Neuronal stem cell (in vitro differentiated cells): ENCODE measurements at regions not wholly inside any gene's neighbourhood (a gene's known extent, or its start where the extent isn't known, plus 50 kb on each side); places are given as distances from the start of the nearest gene placed in this dataset.

Experiments used
- DNase-seq: peaks from one replicate; pipeline ENCODE4 v3.0.0-alpha.2; 2013; ENCODE audit warnings: low spot score
- H2AFZ ChIP-seq: one replicate; pipeline ENCODE4 v1.6.1; 2013; ENCODE audit warnings: mild to moderate bottlenecking, low read length, inconsistent platforms
- H2AK5ac ChIP-seq: 2 replicates; pipeline ENCODE4 v1.6.1; 2013; ENCODE audit warnings: low read depth, mild to moderate bottlenecking, inconsistent platforms, low read length, moderate library complexity, mixed read lengths
- H2BK120ac ChIP-seq: 2 replicates; pipeline ENCODE4 v1.6.1; 2013; ENCODE audit warnings: low read depth, mild to moderate bottlenecking, inconsistent platforms, low read length, moderate library complexity, mixed read lengths
- H2BK12ac ChIP-seq: one replicate; pipeline ENCODE4 v1.6.1; 2013; ENCODE audit warnings: low read length, inconsistent platforms
- H2BK15ac ChIP-seq: 2 replicates; pipeline ENCODE4 v1.6.1; 2013; ENCODE audit warnings: mild to moderate bottlenecking, low read length, inconsistent platforms, mixed read lengths
- H2BK5ac ChIP-seq: one replicate; pipeline ENCODE4 v1.6.1; 2013; ENCODE audit warnings: inconsistent platforms, mild to moderate bottlenecking, low read length, moderate library complexity
- H3K14ac ChIP-seq: one replicate; pipeline ENCODE4 v1.6.1; 2013; ENCODE audit warnings: low read length, inconsistent platforms
- H3K18ac ChIP-seq: 2 replicates; pipeline ENCODE4 v1.6.1; 2013; ENCODE audit warnings: low read length, inconsistent platforms
- H3K23ac ChIP-seq: 2 replicates; pipeline ENCODE4 v1.6.1; 2013; ENCODE audit warnings: low read depth, mild to moderate bottlenecking, mixed read lengths, low read length, inconsistent platforms; ENCODE audit not compliant: poor library complexity
- H3K27ac ChIP-seq: replicated peaks from 3 replicates; pipeline ENCODE4 v1.5.1; 2013; ENCODE audit warnings: low read length, inconsistent platforms
- H3K27me3 ChIP-seq, 3 experiments: 2 replicates each; pipeline ENCODE4 v1.6.1; 2013; ENCODE audit warnings: low read length in 3 of 3, mild to moderate bottlenecking in 2 of 3, inconsistent platforms in 1 of 3, low read depth in 1 of 3, mixed read lengths in 1 of 3, moderate library complexity in 1 of 3; ENCODE audit not compliant: control insufficient read depth in 3 of 3, insufficient read depth in 3 of 3
- H3K36me3 ChIP-seq, 2 donors: replicated peaks in 1 of 2; 2 replicates each; pipeline ENCODE4 v1.6.1; 2013; ENCODE audit warnings: low read length in 2 of 2; ENCODE audit not compliant: control insufficient read depth in 2 of 2, insufficient read depth in 2 of 2
- H3K4ac ChIP-seq: 2 replicates; pipeline ENCODE4 v1.6.1; 2013; ENCODE audit warnings: inconsistent platforms, mild to moderate bottlenecking, low read length, moderate library complexity
- H3K4me1 ChIP-seq, 2 donors: 1 replicate in 1 of 2; 2 replicates in 1 of 2; pipeline ENCODE4 v1.6.1; 2013; ENCODE audit warnings: low read length in 2 of 2, low read depth in 1 of 2; ENCODE audit not compliant: control insufficient read depth in 2 of 2, insufficient read depth in 1 of 2
- H3K4me2 ChIP-seq: one replicate; pipeline ENCODE4 v1.6.1; 2013; ENCODE audit warnings: mild to moderate bottlenecking, low read length, inconsistent platforms; ENCODE audit not compliant: insufficient read depth, poor library complexity, severe bottlenecking
- H3K4me3 ChIP-seq, 2 donors: 2 replicates each; pipeline ENCODE4 v1.5.1; 2013; ENCODE audit warnings: low read length in 2 of 2, mild to moderate bottlenecking in 2 of 2, inconsistent platforms in 1 of 2, moderate library complexity in 1 of 2
- H3K79me1 ChIP-seq: one replicate; pipeline ENCODE4 v1.6.1; 2013; ENCODE audit warnings: low read depth, mild to moderate bottlenecking, inconsistent platforms, low read length, moderate library complexity
- H3K9ac ChIP-seq: one replicate; pipeline ENCODE4 v1.6.1; 2013; ENCODE audit warnings: mild to moderate bottlenecking, low read depth, low read length, inconsistent platforms; ENCODE audit not compliant: poor library complexity
- H3K9me3 ChIP-seq, 2 donors: replicated peaks in 1 of 2; 2 replicates each; pipeline versions ENCODE3 to v1.6.1; 2013; ENCODE audit warnings: low read length in 2 of 2, mild to moderate bottlenecking in 2 of 2, inconsistent platforms in 1 of 2, low read depth in 1 of 2, mixed read lengths in 1 of 2, moderate library complexity in 1 of 2; ENCODE audit not compliant: control insufficient read depth in 2 of 2, insufficient read depth in 1 of 2
- H4K8ac ChIP-seq: one replicate; pipeline ENCODE4 v1.6.1; 2013; ENCODE audit warnings: low read depth, mild to moderate bottlenecking, inconsistent platforms, low read length, moderate library complexity
- H4K91ac ChIP-seq: one replicate; pipeline ENCODE4 v1.6.1; 2013; ENCODE audit warnings: low read length, low read depth, mild to moderate bottlenecking, inconsistent platforms; ENCODE audit not compliant: poor library complexity
- WGBS, 2 donors: extraction: QIAGEN DNeasy Blood & Tissue Kit; methylation state at CpG; one replicate each; pipeline ENCODE4 v1.1.7; 2013; ENCODE audit warnings: missing lambda C conversion rate in 2 of 2, mixed read lengths in 1 of 2; ENCODE audit not compliant: insufficient read length in 2 of 2, insufficient replicate concordance in 1 of 2; ENCODE audit errors: extremely low coverage in 2 of 2; 5-methylcytosine and 5-hydroxymethylcytosine counted together

DNA sequence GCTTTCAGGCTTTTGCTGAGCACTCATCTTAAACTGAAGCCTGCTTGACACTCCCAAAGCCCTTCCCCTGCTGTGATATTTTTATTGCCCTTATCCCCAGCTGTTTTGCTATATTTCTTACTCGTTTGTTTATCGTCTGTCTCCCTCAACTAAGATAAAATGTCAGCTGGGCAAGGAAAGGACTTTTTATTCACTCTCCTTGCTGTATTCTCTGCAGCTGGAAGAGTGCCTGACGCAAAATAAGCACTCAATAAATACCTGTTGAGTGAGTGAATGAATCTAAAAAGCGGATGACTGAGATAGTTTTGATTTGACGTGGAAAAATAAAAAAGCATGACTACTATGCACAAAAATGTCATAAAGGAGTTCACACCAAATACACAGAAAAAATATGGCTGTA lies 84.8 kb upstream of the POMGNT2 start:
- H3K4me3 ChIP-seq: no peak overlapping the region
- no peak overlapping the region for H2AFZ ChIP-seq
- H3K36me3 ChIP-seq: no peaks in the 10 kb centered on the region
- H3K4me1 ChIP-seq: no peaks in the 10 kb centered on the region
- no peak for DNase-seq
- H3K14ac ChIP-seq: no peak overlapping the region
- H3K27ac ChIP-seq: no peak overlapping the region
- H2BK120ac ChIP-seq: no peak overlapping the region
- no peak overlapping the region for H2BK5ac ChIP-seq
- H3K4me2 ChIP-seq: no peak overlapping the region
- no peak overlapping the region for H3K9ac ChIP-seq
- no peak overlapping the region for H2AK5ac ChIP-seq
- H3K79me1 ChIP-seq: no peaks in the 10 kb centered on the region
- no CpG with 5 or more reads among the region's 5 CpGs for WGBS, 2 donors
- H4K91ac ChIP-seq: no peak overlapping the region
- no peak overlapping the region for H2BK15ac ChIP-seq
- H3K9me3 ChIP-seq: peaks cover 0 to 3% of the 10 kb centered on the region in 2 donors
- H3K18ac ChIP-seq: no peak overlapping the region
- H4K8ac ChIP-seq: no peak overlapping the region
- H3K4ac ChIP-seq: no peak overlapping the region
- no peak overlapping the region for H3K23ac ChIP-seq
- H3K27me3 ChIP-seq: peaks cover 0 to 3% (median 0%) of the 10 kb centered on the region in 3 experiments
- no peak overlapping the region for H2BK12ac ChIP-seq

DNA sequence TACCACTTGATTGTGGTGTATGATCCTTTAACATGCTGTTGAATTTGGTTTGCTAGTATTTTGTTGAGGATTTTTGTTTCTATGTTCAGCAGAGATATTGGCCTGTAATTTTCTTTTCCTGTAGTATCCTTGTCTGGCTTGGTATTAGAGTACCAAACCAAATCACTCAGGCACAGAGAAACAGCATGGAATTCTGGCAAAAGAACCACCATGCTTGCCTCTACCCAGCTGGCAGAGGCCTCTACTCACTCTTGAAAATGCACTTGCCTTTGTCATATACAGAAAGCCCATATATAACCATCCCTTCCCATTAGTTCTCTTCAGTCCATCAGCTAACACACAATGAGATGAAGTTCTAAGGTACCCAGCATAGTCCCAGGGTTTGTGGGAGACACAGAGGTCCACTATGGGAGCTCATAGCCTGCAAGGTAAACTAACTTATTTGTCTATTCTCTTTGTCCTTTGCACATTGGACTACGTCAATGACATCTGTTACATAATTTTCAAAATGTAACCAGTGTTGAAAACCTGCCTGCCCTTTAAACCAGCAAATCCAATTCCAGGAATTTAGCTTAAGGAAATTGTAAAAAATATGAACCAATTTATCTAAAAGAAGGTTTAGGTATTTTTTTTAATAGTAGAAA lies 82.1 kb upstream of the POMGNT2 start:
- Histone ChIP-seq H3K4me3 (no peak overlapping the region), H3K18ac (no peak overlapping the region), H3K27me3 (peaks cover 0 to under 1% (median 0%) of the 10 kb centered on the region in 3 experiments), H3K79me1 (no peaks in the 10 kb centered on the region), H3K4me1 (no peaks in the 10 kb centered on the region), H2BK15ac (no peak overlapping the region), H2BK120ac (no peak overlapping the region), H3K23ac (no peak overlapping the region), H2AK5ac (no peak overlapping the region), H3K27ac (no peak overlapping the region), H4K91ac (no peak overlapping the region), H3K9me3 (peaks cover 0 to 3% of the 10 kb centered on the region in 2 donors), H2BK12ac (no peak overlapping the region), H3K36me3 (no peaks in the 10 kb centered on the region), H3K9ac (no peak overlapping the region), H2AFZ (no peak overlapping the region), H3K4me2 (no peak overlapping the region), H4K8ac (no peak overlapping the region), H2BK5ac (no peak overlapping the region), H3K4ac (no peak overlapping the region), H3K14ac (no peak overlapping the region)
- no CpG with 5 or more reads among the region's 1 CpG for WGBS, 2 donors
- DNase-seq: no peak

DNA sequence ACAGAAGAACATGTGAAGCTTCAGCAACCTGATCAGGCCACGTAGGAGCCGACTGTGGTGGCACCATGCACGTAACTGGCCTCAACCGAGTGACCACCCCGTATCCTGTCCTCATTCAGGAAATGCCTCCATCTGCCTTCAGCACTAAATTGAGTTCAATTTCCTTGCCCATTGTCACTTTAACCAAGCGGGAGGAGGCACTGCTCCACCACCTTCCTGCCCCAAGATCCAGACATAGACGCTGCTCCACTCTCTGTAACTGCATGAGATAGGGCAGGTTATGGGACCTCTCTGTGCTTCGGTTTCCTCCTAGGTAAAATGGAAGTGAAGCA lies 80.1 kb upstream of the POMGNT2 start:
- Histone ChIP-seq H2BK15ac (no peak overlapping the region), H3K4me1 (no peaks in the 10 kb centered on the region), H3K18ac (no peak overlapping the region), H3K14ac (peak overlapping the region; percentile 58), H4K91ac (no peak overlapping the region), H3K4ac (no peak overlapping the region), H2BK5ac (no peak overlapping the region), H3K9me3 (no peaks in the 10 kb centered on the region), H2AFZ (no peak overlapping the region), H4K8ac (no peak overlapping the region), H3K4me3 (peak overlapping the region in 1 of 2 donors; percentile 18), H3K27ac (no peak overlapping the region), H3K79me1 (no peaks in the 10 kb centered on the region), H3K27me3 (no peaks in the 10 kb centered on the region), H2BK120ac (no peak overlapping the region), H2BK12ac (no peak overlapping the region), H3K4me2 (no peak overlapping the region), H2AK5ac (no peak overlapping the region), H3K36me3 (no peaks in the 10 kb centered on the region), H3K9ac (no peak overlapping the region), H3K23ac (no peak overlapping the region)
- no peak for DNase-seq
- WGBS, 2 donors: no CpG with 5 or more reads among the region's 8 CpGs

DNA sequence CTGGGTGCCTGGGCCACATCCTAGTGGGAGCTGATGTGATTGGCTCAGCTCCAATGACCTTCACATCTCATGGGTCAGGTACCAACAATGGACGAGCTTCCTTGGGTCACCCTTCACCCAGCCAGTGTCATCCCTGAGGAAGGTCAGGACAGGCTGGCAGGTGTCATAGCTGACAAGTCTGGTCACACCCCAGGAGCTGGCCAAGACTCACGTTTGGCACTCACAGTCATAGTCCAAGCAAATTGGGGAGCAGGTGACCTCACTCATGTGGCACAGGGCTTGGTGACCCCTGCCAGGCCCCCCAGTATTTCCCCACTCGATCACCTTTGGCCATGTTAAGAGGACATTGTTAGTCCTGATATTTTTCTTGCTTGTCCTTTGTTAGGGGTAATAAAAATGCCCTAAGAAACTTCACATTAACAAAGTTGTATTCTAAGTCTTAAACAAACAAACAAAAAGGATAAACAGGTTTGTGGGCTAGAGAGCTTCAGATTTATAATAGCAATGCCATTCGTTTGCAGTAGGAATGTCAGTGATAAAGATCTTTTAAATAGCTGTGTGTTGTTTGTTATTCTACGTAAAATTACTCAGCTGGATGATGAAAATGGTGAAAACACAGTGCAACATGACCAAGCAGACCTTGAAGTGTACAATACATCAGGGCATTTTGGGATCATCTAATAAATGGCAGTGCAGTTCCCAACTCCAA lies 79.5 kb upstream of the POMGNT2 start:
- Histone ChIP-seq H3K4me2 (no peak overlapping the region), H3K18ac (no peak overlapping the region), H4K8ac (no peak overlapping the region), H3K4me1 (no peaks in the 10 kb centered on the region), H3K9me3 (no peaks in the 10 kb centered on the region), H3K27me3 (no peaks in the 10 kb centered on the region), H3K36me3 (no peaks in the 10 kb centered on the region), H2BK15ac (no peak overlapping the region), H4K91ac (no peak overlapping the region), H3K79me1 (no peaks in the 10 kb centered on the region), H3K23ac (no peak overlapping the region), H3K27ac (no peak overlapping the region), H2AFZ (no peak overlapping the region), H2BK120ac (no peak overlapping the region), H3K9ac (peak overlapping the region; percentile 22), H3K4ac (no peak overlapping the region), H3K14ac (no peak overlapping the region), H2BK5ac (no peak overlapping the region), H2AK5ac (no peak overlapping the region), H2BK12ac (no peak overlapping the region), H3K4me3 (no peak overlapping the region)
- no CpG with 5 or more reads among the region's 5 CpGs for WGBS, 2 donors
- no peak for DNase-seq
